HepG2 (cell line): ENCODE measurements at regions not wholly inside any gene's neighbourhood (a gene's known extent, or its start where the extent isn't known, plus 50 kb on each side); places are given as distances from the start of the nearest gene placed in this dataset.

ENCODE experiments used
- IKZF1 ChIP-seq: fragments of 450-650 bp; IDR thresholded peaks from 2 replicates; pipeline ENCODE4 v1.7.1; 2016
- JUND ChIP-seq: sonication (generic); formaldehyde crosslinking; IDR thresholded peaks from 2 replicates; pipeline ENCODE4 v1.8.0; 2022; ENCODE audit warnings: mild to moderate bottlenecking, missing genetic modification reagents
- MAFK ChIP-seq, 2 experiments: IDR thresholded peaks in 1 of 2; conservative IDR thresholded peaks in 1 of 2; 2 replicates each; pipeline ENCODE4 v1.6.1; 2011; ENCODE audit warnings: improper control_type of control experiment in 2 of 2, low read length in 2 of 2
- MED13 ChIP-seq: sonication (generic); formaldehyde crosslinking; IDR thresholded peaks from 2 replicates; pipeline ENCODE4 v1.5.0; 2020; ENCODE audit warnings: missing genetic modification reagents
- NPAS2 ChIP-seq: sonication (generic); formaldehyde crosslinking; IDR thresholded peaks from 2 replicates; pipeline ENCODE4 v1.8.0; 2022; ENCODE audit warnings: mild to moderate bottlenecking, missing genetic modification reagents, borderline replicate concordance
- PHF21A ChIP-seq: sonication (generic); formaldehyde crosslinking; IDR thresholded peaks from 2 replicates; pipeline ENCODE4 v1.5.0; 2020; ENCODE audit warnings: mild to moderate bottlenecking, missing genetic modification reagents
- POLR2AphosphoS5 ChIP-seq: IDR thresholded peaks from 2 replicates; pipeline ENCODE4 v1.6.1; 2012; ENCODE audit warnings: low read depth, low read length
- ZHX1 ChIP-seq: sonication (generic); formaldehyde crosslinking; IDR thresholded peaks from 2 replicates; pipeline ENCODE4 v1.8.1; 2022; ENCODE audit warnings: low read depth, mild to moderate bottlenecking, missing genetic modification reagents
- ZSCAN9 ChIP-seq: IDR thresholded peaks from 2 replicates; pipeline ENCODE4 v1.6.1; 2016; ENCODE audit warnings: borderline replicate concordance
- ZZZ3 ChIP-seq: sonication (generic); formaldehyde crosslinking; IDR thresholded peaks from 2 replicates; pipeline ENCODE4 v1.4.0; 2020; ENCODE audit warnings: missing genetic modification reagents, mild to moderate bottlenecking, borderline replicate concordance

GRCh38 chr14:55867719-55868118 is 250.5 kb upstream of the PELI2 start:
- TF ChIP-seq POLR2AphosphoS5 (no peak), PHF21A (no peak), IKZF1 (no peak), JUND (CRISPR knock-in tag) (no peak), ZHX1 (no peak), MED13 (CRISPR knock-in tag) (no peak), ZSCAN9 (CRISPR knock-in tag) (no peak), NPAS2 (CRISPR knock-in tag) (no peak), ZZZ3 (CRISPR knock-in tag) (no peak), MAFK (conservative IDR thresholded peaks at IDR 0.05 in 1 of 2, IDR thresholded peaks at IDR 0.05 in 1 of 2; ENCODE audit: low read length in 2 of 2) (no peak)
